HCT116 (cell line): ENCODE measurements at regions not wholly inside any gene's neighbourhood (a gene's known extent, or its start where the extent isn't known, plus 50 kb on each side); places are given as distances from the start of the nearest gene placed in this dataset.

Experiments used
- ATAC-seq: fragments of 200-7000 bp; cut with Tn5 transposase; 2 replicates; pipeline ENCODE4 v1.9.1; 2020; ENCODE audit warnings: mild to moderate bottlenecking, moderate library complexity
- BruUV-seq: library from RNA; stranded (reverse); fragments of 400-500 nt; replicated peaks from 2 replicates; lab custom pipeline; 2021; lab: Mats Ljungman, UMichigan
- CTCF ChIA-PET: fragments of 300-600 bp; sonication (Branson Sonifier 250); formaldehyde crosslinking; loops from one replicate; lab custom pipeline; 2021; ENCODE audit warnings: antibody characterized with exemption; lab: Charles Lee
- POLR2A ChIA-PET: fragments of 300-600, 350-600 bp; sonication (Branson Sonifier 250); formaldehyde crosslinking; loops from one replicate; lab custom pipeline; 2021; ENCODE audit warnings: antibody characterized with exemption; lab: Charles Lee
- RAD21 ChIA-PET, 2 experiments: fragments of 300-600 bp; sonication (Branson Sonifier 250); formaldehyde crosslinking; loops; one replicate each; lab custom pipeline; 2023; ENCODE audit warnings: low total read pairs in 2 of 2; ENCODE audit not compliant: uncharacterized antibody in 2 of 2, unreplicated experiment in 2 of 2, low non-redundant PET in 1 of 2; lab: Charles Lee
- DNase-seq: peaks from one replicate; pipeline ENCODE4 v3.0.0-alpha.2; 2010; ENCODE audit warnings: low read depth, low spot score
- H2AFZ ChIP-seq: fragments of 200-600 bp; shearing (Covaris generic), sonication (generic); 2 replicates; pipeline ENCODE4 v1.6.1; 2017; ENCODE audit warnings: low read depth, mixed run types, mixed read lengths, antibody characterized with exemption, low read length; ENCODE audit not compliant: poor library complexity, severe bottlenecking
- H3K27ac ChIP-seq: 2 replicates; pipeline ENCODE4 v1.5.1; 2012; ENCODE audit warnings: low read depth, low read length
- H3K27me3 ChIP-seq: fragments of 200-600 bp; sonication (generic); 2 replicates; pipeline ENCODE4 v1.6.1; 2016; ENCODE audit warnings: mixed run types, low read length, mixed read lengths; ENCODE audit not compliant: insufficient read depth
- H3K36me3 ChIP-seq, 2 experiments: fragments of 200-500 bp in 1 of 2; fragments of 200-600 bp in 1 of 2; sonication (Bioruptor generic) in 1 of 2; sonication (generic) in 1 of 2; 2 replicates each; pipeline versions ENCODE4 v1.5.1 to v1.6.1; 2014 to 2016; ENCODE audit warnings: low read length in 2 of 2, inconsistent platforms in 1 of 2, mixed read lengths in 1 of 2, mixed run types in 1 of 2; ENCODE audit not compliant: insufficient read depth in 2 of 2, control insufficient read depth in 1 of 2
- H3K4me1 ChIP-seq, 2 experiments: fragments of 200-600 bp in 1 of 2; sonication (generic) in 1 of 2; 2 replicates each; pipeline versions ENCODE4 v1.5.1 to v1.6.1; 2012 to 2017; ENCODE audit warnings: low read length in 2 of 2, inconsistent platforms in 1 of 2, mild to moderate bottlenecking in 1 of 2, mixed read lengths in 1 of 2, mixed run types in 1 of 2, moderate library complexity in 1 of 2; ENCODE audit not compliant: insufficient read depth in 2 of 2, control insufficient read depth in 1 of 2
- H3K4me2 ChIP-seq: fragments of 200-600 bp; sonication (generic); 2 replicates; pipeline ENCODE4 v1.6.1; 2017; ENCODE audit warnings: mixed run types, low read length, mixed read lengths
- H3K4me3 ChIP-seq, 2 experiments: fragments of 200-600 bp in 1 of 2; sonication (generic) in 1 of 2; replicated peaks in 1 of 2; 2 replicates each; pipeline ENCODE4 v1.5.1; 2011 to 2016; ENCODE audit warnings: low read length in 2 of 2, control low read depth in 1 of 2, low read depth in 1 of 2, mild to moderate bottlenecking in 1 of 2, mixed read lengths in 1 of 2, mixed run types in 1 of 2
- H3K79me2 ChIP-seq: fragments of 200-600 bp; sonication (generic); 2 replicates; pipeline ENCODE4 v1.6.1; 2017; ENCODE audit warnings: mild to moderate bottlenecking, mixed run types, low read length, moderate library complexity, mixed read lengths; ENCODE audit not compliant: insufficient read depth
- H3K9ac ChIP-seq: fragments of 200-600 bp; sonication (generic); 2 replicates; pipeline ENCODE4 v1.6.1; 2016; ENCODE audit warnings: low read length, mixed read lengths
- H3K9me2 ChIP-seq: fragments of 200-600 bp; sonication (generic), shearing (Covaris generic); 2 replicates; pipeline ENCODE4 v1.6.1; 2017; ENCODE audit warnings: mixed run types, mild to moderate bottlenecking, moderate library complexity; ENCODE audit not compliant: insufficient read depth
- H3K9me3 ChIP-seq, 2 experiments: fragments of 200-500 bp in 1 of 2; fragments of 200-600 bp in 1 of 2; sonication (Bioruptor generic) in 1 of 2; sonication (generic) in 1 of 2; 2 replicates each; pipeline ENCODE4 v1.6.1; 2014 to 2017; ENCODE audit warnings: low read length in 2 of 2, mixed read lengths in 2 of 2, inconsistent platforms in 1 of 2, low read depth in 1 of 2, mild to moderate bottlenecking in 1 of 2, mixed run types in 1 of 2, moderate library complexity in 1 of 2; ENCODE audit not compliant: control insufficient read depth in 1 of 2, insufficient read depth in 1 of 2
- H4K20me1 ChIP-seq: fragments of 200-600 bp; sonication (generic), shearing (Covaris generic); 2 replicates; pipeline ENCODE4 v1.6.1; 2017; ENCODE audit warnings: mixed run types, mild to moderate bottlenecking, moderate library complexity; ENCODE audit not compliant: insufficient read depth
- EGR1 ChIP-seq: IDR thresholded peaks from 2 replicates; pipeline ENCODE4 v1.6.1; 2012; ENCODE audit warnings: low read depth
- ELF1 ChIP-seq: IDR thresholded peaks from 2 replicates; pipeline ENCODE4 v1.6.1; 2012; ENCODE audit warnings: low read depth, borderline replicate concordance
- EZH2phosphoT487 ChIP-seq: fragments of 200-600 bp; IDR thresholded peaks from 2 replicates; pipeline ENCODE4 v1.6.1; 2018; ENCODE audit warnings: antibody characterized with exemption, borderline replicate concordance
- FOSL1 ChIP-seq: IDR thresholded peaks from 2 replicates; pipeline ENCODE4 v1.6.1; 2012; ENCODE audit warnings: low read depth
- JUND ChIP-seq: IDR thresholded peaks from 2 replicates; pipeline ENCODE4 v1.6.1; 2012
- POLR2A ChIP-seq: IDR thresholded peaks from 2 replicates; pipeline ENCODE4 v1.7.0; 2011; ENCODE audit warnings: borderline replicate concordance; ENCODE audit not compliant: insufficient read depth, insufficient read length; ENCODE audit errors: extremely low read depth
- POLR2AphosphoS5 ChIP-seq: IDR thresholded peaks from 2 replicates; pipeline ENCODE4 v1.6.1; 2011; ENCODE audit warnings: mild to moderate bottlenecking, low read depth, low read length, moderate library complexity
- RAD21 ChIP-seq: IDR thresholded peaks from 2 replicates; pipeline ENCODE4 v1.6.1; 2012; ENCODE audit warnings: low read depth, mild to moderate bottlenecking
- SIN3A ChIP-seq: IDR thresholded peaks from 2 replicates; pipeline ENCODE4 v1.6.1; 2012; ENCODE audit warnings: low read depth
- SP1 ChIP-seq: IDR thresholded peaks from 2 replicates; pipeline ENCODE4 v1.6.1; 2012; ENCODE audit warnings: low read depth
- TCF7L2 ChIP-seq: IDR thresholded peaks from 2 replicates; pipeline ENCODE4 v1.7.0; 2011; ENCODE audit warnings: borderline replicate concordance, inconsistent platforms; ENCODE audit not compliant: insufficient read depth, insufficient read length; ENCODE audit errors: extremely low read depth
- intact Hi-C: fragments of 100-400 bp; cut with micrococcal nuclease; formaldehyde crosslinking; loops from 2 replicates; pipeline ENCODE4 v1.10.0; 2022
- TF ChIP-seq, protein P1 (sequence below): IDR thresholded peaks from 2 replicates; pipeline ENCODE4 v1.6.1; 2012
- TF ChIP-seq, protein P2 (sequence below): IDR thresholded peaks from 2 replicates; pipeline ENCODE4 v1.6.1; 2011; ENCODE audit warnings: mild to moderate bottlenecking, low read length, moderate library complexity; ENCODE audit not compliant: insufficient replicate concordance; ENCODE audit errors: extremely low read depth
- TF ChIP-seq, protein P3 (sequence below): IDR thresholded peaks from 2 replicates; pipeline ENCODE4 v1.6.1; 2012

DNA sequence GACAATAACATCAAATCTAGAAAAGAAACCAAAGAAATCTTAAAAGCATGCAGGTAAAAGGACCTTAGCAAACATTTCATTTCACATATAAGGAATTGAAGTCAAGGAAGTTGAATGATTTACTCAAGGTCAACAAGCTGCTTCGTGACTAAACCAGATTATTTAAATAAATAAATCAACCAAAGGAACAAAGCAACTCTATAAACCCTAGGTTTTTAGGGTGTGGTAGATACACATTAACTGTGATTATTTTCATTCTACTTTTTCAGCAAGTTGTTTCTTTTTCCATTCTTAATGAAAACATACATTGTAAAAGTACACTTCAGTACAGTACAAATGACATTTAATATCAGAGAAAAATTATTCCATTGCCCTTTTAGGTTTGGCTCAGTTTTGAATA is 382.0 kb upstream of the STEAP1 start:
- H3K4me3 ChIP-seq: no peak overlapping the region
- H2AFZ ChIP-seq: no peak overlapping the region
- no peaks in the 10 kb centered on the region for H4K20me1 ChIP-seq
- no TSS peak for BruUV-seq
- no peaks in the 10 kb centered on the region for H3K79me2 ChIP-seq
- H3K9me3 ChIP-seq: no peaks in the 10 kb centered on the region
- H3K9me2 ChIP-seq: no peaks in the 10 kb centered on the region
- H3K36me3 ChIP-seq: no peaks in the 10 kb centered on the region
- no peaks in the 10 kb centered on the region for H3K27me3 ChIP-seq
- ChIA-PET CTCF (interaction anchor here (2.0 kb wide), 1 partner anchor 8 kb away, joined by 8 read pairs; no protein-coding TSS in a partner anchor), RAD21 (interaction anchor here in 1 of 2 experiments (0.7 kb wide), 1 partner anchor 69 kb away, joined by 3 read pairs; no protein-coding TSS in a partner anchor), POLR2A (no interaction called here)
- intact Hi-C loops: no loop called here
- no peaks in the 10 kb centered on the region for H3K4me1 ChIP-seq
- TF ChIP-seq FOSL1 (no peak), POLR2AphosphoS5 (no peak), RAD21 (no peak), TCF7L2 (no peak), EZH2phosphoT487 (no peak), ELF1 (no peak), JUND (no peak), SP1 (no peak), SIN3A (no peak), POLR2A (no peak), EGR1 (no peak)
- TF ChIP-seq, protein P1, sequence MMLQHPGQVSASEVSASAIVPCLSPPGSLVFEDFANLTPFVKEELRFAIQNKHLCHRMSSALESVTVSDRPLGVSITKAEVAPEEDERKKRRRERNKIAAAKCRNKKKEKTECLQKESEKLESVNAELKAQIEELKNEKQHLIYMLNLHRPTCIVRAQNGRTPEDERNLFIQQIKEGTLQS: no peak
- TF ChIP-seq, protein P2, sequence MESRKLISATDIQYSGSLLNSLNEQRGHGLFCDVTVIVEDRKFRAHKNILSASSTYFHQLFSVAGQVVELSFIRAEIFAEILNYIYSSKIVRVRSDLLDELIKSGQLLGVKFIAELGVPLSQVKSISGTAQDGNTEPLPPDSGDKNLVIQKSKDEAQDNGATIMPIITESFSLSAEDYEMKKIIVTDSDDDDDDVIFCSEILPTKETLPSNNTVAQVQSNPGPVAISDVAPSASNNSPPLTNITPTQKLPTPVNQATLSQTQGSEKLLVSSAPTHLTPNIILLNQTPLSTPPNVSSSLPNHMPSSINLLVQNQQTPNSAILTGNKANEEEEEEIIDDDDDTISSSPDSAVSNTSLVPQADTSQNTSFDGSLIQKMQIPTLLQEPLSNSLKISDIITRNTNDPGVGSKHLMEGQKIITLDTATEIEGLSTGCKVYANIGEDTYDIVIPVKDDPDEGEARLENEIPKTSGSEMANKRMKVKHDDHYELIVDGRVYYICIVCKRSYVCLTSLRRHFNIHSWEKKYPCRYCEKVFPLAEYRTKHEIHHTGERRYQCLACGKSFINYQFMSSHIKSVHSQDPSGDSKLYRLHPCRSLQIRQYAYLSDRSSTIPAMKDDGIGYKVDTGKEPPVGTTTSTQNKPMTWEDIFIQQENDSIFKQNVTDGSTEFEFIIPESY: no peak
- TF ChIP-seq, protein P3, sequence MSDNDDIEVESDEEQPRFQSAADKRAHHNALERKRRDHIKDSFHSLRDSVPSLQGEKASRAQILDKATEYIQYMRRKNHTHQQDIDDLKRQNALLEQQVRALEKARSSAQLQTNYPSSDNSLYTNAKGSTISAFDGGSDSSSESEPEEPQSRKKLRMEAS: no peak
- no peak overlapping the region for H3K4me2 ChIP-seq
- H3K9ac ChIP-seq: no peak overlapping the region
- DNase-seq (no peak), ATAC-seq (no peak)
- H3K27ac ChIP-seq: no peak overlapping the region
